ENCODE measurements at regions not wholly inside any gene's neighbourhood (a gene's known extent, or its start where the extent isn't known, plus 50 kb on each side); places are given as distances from the start of the nearest gene placed in this dataset.

GRCh38 chr4:140250989-140251552 lies 97.1 kb upstream of the MAML3 start:
- Histone ChIP-seq H3K9me3 (no peaks in the 10 kb centered on the region), H3K4me1 (peaks cover 33% of the 10 kb centered on the region), H3K36me3 (no peaks in the 10 kb centered on the region), H3K27ac (peak overlapping the region; percentile 21), H3K27me3 (no peaks in the 10 kb centered on the region), H3K4me3 (no peak overlapping the region)
- TF ChIP-seq POLR2A (IDR thresholded peaks at IDR 0.05) (no peak), POLR2AphosphoS5 (IDR thresholded peaks at IDR 0.05; ENCODE audit: insufficient read depth in 1 of 2, low read depth in 1 of 2) (no peak)
- TF ChIP-seq, protein P1, sequence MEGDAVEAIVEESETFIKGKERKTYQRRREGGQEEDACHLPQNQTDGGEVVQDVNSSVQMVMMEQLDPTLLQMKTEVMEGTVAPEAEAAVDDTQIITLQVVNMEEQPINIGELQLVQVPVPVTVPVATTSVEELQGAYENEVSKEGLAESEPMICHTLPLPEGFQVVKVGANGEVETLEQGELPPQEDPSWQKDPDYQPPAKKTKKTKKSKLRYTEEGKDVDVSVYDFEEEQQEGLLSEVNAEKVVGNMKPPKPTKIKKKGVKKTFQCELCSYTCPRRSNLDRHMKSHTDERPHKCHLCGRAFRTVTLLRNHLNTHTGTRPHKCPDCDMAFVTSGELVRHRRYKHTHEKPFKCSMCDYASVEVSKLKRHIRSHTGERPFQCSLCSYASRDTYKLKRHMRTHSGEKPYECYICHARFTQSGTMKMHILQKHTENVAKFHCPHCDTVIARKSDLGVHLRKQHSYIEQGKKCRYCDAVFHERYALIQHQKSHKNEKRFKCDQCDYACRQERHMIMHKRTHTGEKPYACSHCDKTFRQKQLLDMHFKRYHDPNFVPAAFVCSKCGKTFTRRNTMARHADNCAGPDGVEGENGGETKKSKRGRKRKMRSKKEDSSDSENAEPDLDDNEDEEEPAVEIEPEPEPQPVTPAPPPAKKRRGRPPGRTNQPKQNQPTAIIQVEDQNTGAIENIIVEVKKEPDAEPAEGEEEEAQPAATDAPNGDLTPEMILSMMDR (IDR thresholded peaks at IDR 0.05): no peak
- intact Hi-C loops (cut with DNase I): no loop called here
- no peak for DNase-seq (ENCODE audit: extremely low spot score in 2 of 2)

DNA sequence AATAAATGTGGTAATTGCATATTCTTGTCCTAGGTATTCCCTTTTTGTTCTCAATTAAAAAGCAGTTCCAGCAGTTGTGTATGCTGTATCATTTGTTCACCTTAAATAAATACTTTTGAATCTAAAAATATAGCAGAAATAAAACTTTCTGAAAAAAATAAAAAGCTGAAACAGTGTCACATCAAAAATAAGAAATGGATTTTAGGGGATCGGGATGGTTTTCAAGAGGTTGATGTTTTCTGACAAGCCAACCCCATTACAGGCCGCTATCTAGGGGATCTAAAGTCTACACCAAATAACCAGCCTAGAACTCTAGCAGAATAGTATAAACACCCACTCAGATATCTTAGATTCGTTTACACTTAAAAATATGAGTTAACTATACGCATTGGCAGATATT lies 95.4 kb upstream of the MAML3 start:
- H3K27ac ChIP-seq: no peak overlapping the region
- intact Hi-C loops (cut with DNase I): no loop called here

GRCh38 chr4:140247237-140247636 lies 93.3 kb upstream of the MAML3 start:
- TF ChIP-seq POLR2A (IDR thresholded peaks at IDR 0.05): no peak
- TF ChIP-seq, protein P1 (IDR thresholded peaks at IDR 0.05): no peak
- Histone ChIP-seq H3K9me3 (no peaks in the 10 kb centered on the region), H3K27me3 (no peaks in the 10 kb centered on the region), H3K4me1 (peaks cover 30% of the 10 kb centered on the region), H3K36me3 (no peaks in the 10 kb centered on the region), H3K4me3 (no peak overlapping the region), H3K27ac (no peak overlapping the region)
- intact Hi-C loops (cut with DNase I): no loop called here
- DNase-seq (ENCODE audit: extremely low spot score in 2 of 2): no peak

More for the DNA sequence above, 95.4 kb upstream of the MAML3 start:
- TF ChIP-seq POLR2A (IDR thresholded peaks at IDR 0.05): no peak
- peak in 1 of 2 donors; percentile 20 for TF ChIP-seq POLR2AphosphoS5 (IDR thresholded peaks at IDR 0.05; ENCODE audit: insufficient read depth in 1 of 2, low read depth in 1 of 2)
- DNase-seq (ENCODE audit: extremely low spot score in 2 of 2): no peak
- Histone ChIP-seq H3K27me3 (no peaks in the 10 kb centered on the region), H3K4me3 (no peak overlapping the region), H3K36me3 (no peaks in the 10 kb centered on the region), H3K4me1 (peaks cover 32% of the 10 kb centered on the region), H3K9me3 (no peaks in the 10 kb centered on the region)

- intact Hi-C loops (cut with DNase I): no loop called here
- Histone ChIP-seq H3K27ac (no peak overlapping the region), H3K4me3 (no peak overlapping the region), H3K27me3 (no peaks in the 10 kb centered on the region), H3K36me3 (no peaks in the 10 kb centered on the region), H3K4me1 (peaks cover 26% of the 10 kb centered on the region), H3K9me3 (no peaks in the 10 kb centered on the region)
- no peak for DNase-seq (ENCODE audit: extremely low spot score in 2 of 2)
- TF ChIP-seq POLR2A (IDR thresholded peaks at IDR 0.05) (no peak), POLR2AphosphoS5 (IDR thresholded peaks at IDR 0.05; ENCODE audit: insufficient read depth in 1 of 2, low read depth in 1 of 2) (no peak)
- TF ChIP-seq, protein P1 (IDR thresholded peaks at IDR 0.05): no peak
These were observed 92.2 kb upstream of the MAML3 start for GRCh38 chr4:140246216-140246615.

- DNase-seq (ENCODE audit: extremely low spot score in 2 of 2): no peak
- H3K36me3 ChIP-seq: no peaks in the 10 kb centered on the region
- H3K9me3 ChIP-seq: no peaks in the 10 kb centered on the region
- H3K4me3 ChIP-seq: no peak overlapping the region
- H3K4me1 ChIP-seq: peaks cover 25% of the 10 kb centered on the region
- intact Hi-C loops (cut with DNase I): no loop called here
- H3K27me3 ChIP-seq: no peaks in the 10 kb centered on the region
- H3K27ac ChIP-seq: no peak overlapping the region
- TF ChIP-seq POLR2A (IDR thresholded peaks at IDR 0.05): no peak
- TF ChIP-seq, protein P1 (IDR thresholded peaks at IDR 0.05): no peak
- TF ChIP-seq POLR2AphosphoS5 (IDR thresholded peaks at IDR 0.05; ENCODE audit: insufficient read depth in 1 of 2, low read depth in 1 of 2): no peak
These were observed 90.3 kb upstream of the MAML3 start for GRCh38 chr4:140244328-140244727.

All from vagina (tissue), 2 donors.